Gastroesophageal sphincter (tissue), 4 donors: ENCODE measurements at regions not wholly inside any gene's neighbourhood (a gene's known extent, or its start where the extent isn't known, plus 50 kb on each side); places are given as distances from the start of the nearest gene placed in this dataset.

Experiments used
- ATAC-seq: fragments of 150-250 bp; one replicate; pipeline ENCODE4 v1.9.1; 2016; ENCODE audit warnings: mild to moderate bottlenecking, moderate library complexity
- H3K27ac ChIP-seq, 4 donors: fragments of 200-600 bp; sonication (generic) in 3 of 4; 1 replicate in 3 of 4; 2 replicates in 1 of 4; pipeline ENCODE4 v1.5.1; 2016 to 2019
- H3K27me3 ChIP-seq: fragments of 200-600 bp; sonication (generic); one replicate; pipeline ENCODE4 v1.5.1; 2019
- H3K36me3 ChIP-seq, 2 donors: fragments of 200-600 bp; sonication (generic); one replicate each; pipeline ENCODE4 v1.5.1; 2019; ENCODE audit warnings: control low read depth in 1 of 2
- H3K4me1 ChIP-seq, 3 donors: fragments of 200-600 bp; sonication (generic); 1 replicate in 2 of 3; 2 replicates in 1 of 3; pipeline ENCODE4 v1.5.1; 2016 to 2019; ENCODE audit warnings: control low read depth in 2 of 3
- H3K4me3 ChIP-seq, 2 donors: fragments of 200-600 bp; sonication (generic); one replicate each; pipeline ENCODE4 v1.5.1; 2019; ENCODE audit warnings: mild to moderate bottlenecking in 1 of 2, moderate library complexity in 1 of 2
- H3K9me3 ChIP-seq, 3 donors: fragments of 200-600 bp; sonication (generic); one replicate each; pipeline ENCODE4 v1.5.1; 2017 to 2019; ENCODE audit warnings: control low read depth in 2 of 3
- EP300 ChIP-seq: sonication (generic); formaldehyde crosslinking; IDR thresholded peaks from one replicate; pipeline ENCODE4 v1.6.1; 2017; ENCODE audit warnings: antibody characterized with exemption, mild to moderate bottlenecking
- POLR2A ChIP-seq, 2 donors: fragments of 450-650 bp; IDR thresholded peaks; one replicate each; pipeline ENCODE4 v1.6.1; 2017; ENCODE audit warnings: antibody characterized with exemption in 2 of 2, mild to moderate bottlenecking in 2 of 2, moderate library complexity in 1 of 2
- POLR2AphosphoS5 ChIP-seq: sonication (generic); formaldehyde crosslinking; IDR thresholded peaks from one replicate; pipeline ENCODE4 v1.6.1; 2017; ENCODE audit warnings: antibody characterized with exemption
- WGBS, 2 donors: methylation state at CpG; one replicate each; pipeline ENCODE4 v1.1.5; 2018; ENCODE audit warnings: low coverage in 1 of 2; 5-methylcytosine and 5-hydroxymethylcytosine counted together
- TF ChIP-seq, protein P1 (sequence below), 4 experiments: fragments of 200-600 bp in 2 of 4; fragments of 450-650 bp in 2 of 4; sonication (generic) in 1 of 4; IDR thresholded peaks; one replicate each; pipeline ENCODE4 v1.5.1; 2017 to 2019; ENCODE audit warnings: antibody characterized with exemption in 4 of 4, mild to moderate bottlenecking in 2 of 4, moderate library complexity in 2 of 4

- Histone ChIP-seq H3K36me3 (no peaks in the 10 kb centered on the region), H3K27ac (no peak overlapping the region), H3K4me1 (no peaks in the 10 kb centered on the region), H3K4me3 (no peak overlapping the region), H3K9me3 (peaks cover 0 to 5% (median 0%) of the 10 kb centered on the region in 3 donors), H3K27me3 (peaks cover 57% of the 10 kb centered on the region)
- no peak for TF ChIP-seq POLR2A (IDR thresholded peaks at IDR 0.05)
- TF ChIP-seq POLR2AphosphoS5, result no peak
- no peak for TF ChIP-seq EP300
- TF ChIP-seq, protein P1, sequence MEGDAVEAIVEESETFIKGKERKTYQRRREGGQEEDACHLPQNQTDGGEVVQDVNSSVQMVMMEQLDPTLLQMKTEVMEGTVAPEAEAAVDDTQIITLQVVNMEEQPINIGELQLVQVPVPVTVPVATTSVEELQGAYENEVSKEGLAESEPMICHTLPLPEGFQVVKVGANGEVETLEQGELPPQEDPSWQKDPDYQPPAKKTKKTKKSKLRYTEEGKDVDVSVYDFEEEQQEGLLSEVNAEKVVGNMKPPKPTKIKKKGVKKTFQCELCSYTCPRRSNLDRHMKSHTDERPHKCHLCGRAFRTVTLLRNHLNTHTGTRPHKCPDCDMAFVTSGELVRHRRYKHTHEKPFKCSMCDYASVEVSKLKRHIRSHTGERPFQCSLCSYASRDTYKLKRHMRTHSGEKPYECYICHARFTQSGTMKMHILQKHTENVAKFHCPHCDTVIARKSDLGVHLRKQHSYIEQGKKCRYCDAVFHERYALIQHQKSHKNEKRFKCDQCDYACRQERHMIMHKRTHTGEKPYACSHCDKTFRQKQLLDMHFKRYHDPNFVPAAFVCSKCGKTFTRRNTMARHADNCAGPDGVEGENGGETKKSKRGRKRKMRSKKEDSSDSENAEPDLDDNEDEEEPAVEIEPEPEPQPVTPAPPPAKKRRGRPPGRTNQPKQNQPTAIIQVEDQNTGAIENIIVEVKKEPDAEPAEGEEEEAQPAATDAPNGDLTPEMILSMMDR (IDR thresholded peaks at IDR 0.05), result no peak
- ATAC-seq, result no peak
- 89 to 90% methylated on average over 5 to 6 of the region's 6 CpGs for WGBS, 2 donors
Measured at GRCh38 chr21:36569511-36569910, 89.6 kb upstream of the CLDN14 start.

DNA sequence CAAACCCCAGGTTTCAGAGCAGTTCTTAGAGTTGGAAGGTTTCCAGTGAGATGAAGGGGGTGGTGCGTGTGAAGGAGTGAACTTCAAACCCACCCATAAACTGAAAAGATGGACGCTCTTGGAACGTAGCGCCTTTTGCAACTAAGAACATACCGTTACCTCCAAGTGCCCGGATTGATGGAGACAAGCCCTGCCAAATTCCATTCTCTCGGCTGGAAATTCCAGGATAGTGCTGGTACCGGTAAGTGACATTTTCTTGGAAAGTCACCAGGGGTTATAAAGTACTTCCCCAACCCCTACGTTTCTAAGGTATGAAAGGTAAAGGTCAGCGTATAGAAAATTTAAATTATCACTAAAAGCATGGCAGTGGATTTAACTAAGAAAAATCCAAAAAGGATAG lies 91.6 kb upstream of the CLDN14 start:
- H3K36me3 ChIP-seq, result no peaks in the 10 kb centered on the region
- H3K9me3 ChIP-seq, result no peaks in the 10 kb centered on the region
- ATAC-seq, result no peak
- no peaks in the 10 kb centered on the region for H3K4me1 ChIP-seq
- no peak overlapping the region for H3K27ac ChIP-seq
- H3K27me3 ChIP-seq, result peaks cover 42% of the 10 kb centered on the region
- TF ChIP-seq, protein P1 (IDR thresholded peaks at IDR 0.05), result no peak
- no peak for TF ChIP-seq EP300
- TF ChIP-seq POLR2AphosphoS5, result no peak
- TF ChIP-seq POLR2A (IDR thresholded peaks at IDR 0.05), result no peak
- WGBS, 2 donors, result 12 to 28% methylated on average over 2 to 5 of the region's 10 CpGs
- H3K4me3 ChIP-seq, result no peak overlapping the region

DNA sequence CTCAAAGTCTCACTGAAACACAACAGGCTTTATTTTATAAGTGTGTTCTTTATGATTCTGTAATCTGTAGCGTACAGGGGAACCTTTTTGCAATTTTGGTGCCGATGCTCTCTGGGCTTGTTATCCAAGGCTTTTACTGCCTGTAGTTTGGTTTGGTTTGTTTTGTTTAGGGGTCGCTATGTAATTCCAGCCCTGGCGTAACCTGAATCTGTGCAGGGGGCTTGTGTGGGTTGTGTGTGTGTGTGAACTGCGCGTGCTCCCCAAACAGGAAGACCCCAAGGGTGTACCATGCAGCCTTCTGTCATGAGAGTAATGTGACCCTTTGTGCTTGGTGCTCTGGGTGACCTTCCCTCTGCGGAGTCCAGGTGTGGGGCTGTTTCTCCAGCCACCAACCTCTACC lies 92.1 kb upstream of the CLDN14 start:
- Histone ChIP-seq H3K36me3 (no peaks in the 10 kb centered on the region), H3K27me3 (peaks cover 41% of the 10 kb centered on the region), H3K27ac (no peak overlapping the region), H3K4me3 (no peak overlapping the region), H3K9me3 (no peaks in the 10 kb centered on the region), H3K4me1 (no peaks in the 10 kb centered on the region)
- 45 to 71% methylated on average over 2 to 5 of the region's 7 CpGs for WGBS, 2 donors
- no peak for ATAC-seq
- no peak for TF ChIP-seq POLR2A (IDR thresholded peaks at IDR 0.05)
- no peak for TF ChIP-seq POLR2AphosphoS5
- TF ChIP-seq, protein P1 (IDR thresholded peaks at IDR 0.05), result no peak
- TF ChIP-seq EP300, result no peak

DNA sequence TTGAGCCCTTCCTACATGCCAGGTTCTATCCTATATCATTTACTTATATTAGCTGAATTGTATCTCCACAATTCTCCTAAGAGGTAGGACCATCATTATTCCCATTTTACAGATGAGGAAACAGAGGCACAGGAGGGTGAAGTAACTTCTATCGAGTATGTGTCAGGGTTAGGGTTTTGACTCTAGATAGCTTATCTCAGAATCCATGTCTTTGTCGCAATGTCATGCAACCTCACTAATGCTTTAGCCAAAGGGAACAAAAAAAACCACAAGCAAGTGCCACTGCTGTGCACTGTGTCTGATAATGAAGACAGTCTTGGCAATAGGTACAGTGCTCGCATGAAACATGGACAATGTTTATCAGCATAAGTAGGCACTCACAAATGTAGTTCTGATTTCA lies 95.4 kb upstream of the CLDN14 start:
- 61 to 77% methylated on average over 2 of the region's 3 CpGs for WGBS, 2 donors

GRCh38 chr21:36576441-36576840 lies 96.5 kb upstream of the CLDN14 start:
- H3K27ac ChIP-seq, result no peak overlapping the region
- ATAC-seq, result no peak
- no peak for TF ChIP-seq POLR2AphosphoS5
- TF ChIP-seq POLR2A (IDR thresholded peaks at IDR 0.05), result no peak
- TF ChIP-seq, protein P1 (IDR thresholded peaks at IDR 0.05), result no peak
- no peak for TF ChIP-seq EP300
- peaks cover 11% of the 10 kb centered on the region for H3K27me3 ChIP-seq
- no peak overlapping the region for H3K4me3 ChIP-seq
- no peaks in the 10 kb centered on the region for H3K36me3 ChIP-seq
- no peaks in the 10 kb centered on the region for H3K4me1 ChIP-seq
- H3K9me3 ChIP-seq, result no peaks in the 10 kb centered on the region
- WGBS, 2 donors, result 87% methylated on average over 6 of the region's 9 CpGs; no CpG with 5 or more reads in 1 of the 2 donors

More for the DNA sequence above, 95.4 kb upstream of the CLDN14 start:
- Histone ChIP-seq H3K27me3 (peaks cover 12% of the 10 kb centered on the region), H3K36me3 (no peaks in the 10 kb centered on the region), H3K27ac (no peak overlapping the region), H3K4me3 (no peak overlapping the region), H3K4me1 (no peaks in the 10 kb centered on the region), H3K9me3 (no peaks in the 10 kb centered on the region)
- no peak for TF ChIP-seq POLR2A (IDR thresholded peaks at IDR 0.05)
- TF ChIP-seq, protein P1 (IDR thresholded peaks at IDR 0.05), result no peak
- no peak for TF ChIP-seq EP300
- TF ChIP-seq POLR2AphosphoS5, result no peak
- ATAC-seq, result no peak
